IMR-90 (cell line): ENCODE measurements at regions not wholly inside any gene's neighbourhood (a gene's known extent, or its start where the extent isn't known, plus 50 kb on each side); places are given as distances from the start of the nearest gene placed in this dataset.

Experiments
- ATAC-seq: fragments of 200-7000 bp; cut with Tn5 transposase; 2 replicates; pipeline ENCODE4 v1.9.1; 2020; ENCODE audit warnings: low read depth, mild to moderate bottlenecking, moderate library complexity
- BruUV-seq: library from RNA; stranded (reverse); fragments of 400-500 nt; replicated peaks from 2 replicates; lab custom pipeline; 2021; lab: Mats Ljungman, UMichigan
- CTCF ChIA-PET: fragments of 300-600 bp; formaldehyde crosslinking; extraction: SDS; loops from one replicate; lab custom pipeline; 2021; ENCODE audit warnings: antibody characterized with exemption; lab: Yijun Ruan, JAX
- POLR2A ChIA-PET: fragments of 300-600 bp; sonication (Branson Sonifier 250); formaldehyde crosslinking; loops from one replicate; lab custom pipeline; 2022; ENCODE audit warnings: antibody characterized with exemption; ENCODE audit not compliant: unreplicated experiment; lab: Charles Lee
- DNase-seq: peaks from one replicate; pipeline ENCODE4 v3.0.0; 2013
- H2AFZ ChIP-seq: replicated peaks from 2 replicates; pipeline ENCODE3; 2013; ENCODE audit warnings: low read length, mild to moderate bottlenecking; ENCODE audit not compliant: poor library complexity
- H2AK5ac ChIP-seq: 2 replicates; pipeline ENCODE4 v1.6.1; 2013; ENCODE audit warnings: low read depth, low read length, inconsistent platforms
- H2AK9ac ChIP-seq: replicated peaks from 2 replicates; pipeline ENCODE3; 2013; ENCODE audit warnings: mild to moderate bottlenecking, low read depth, low read length, moderate library complexity; ENCODE audit not compliant: poor library complexity
- H2BK120ac ChIP-seq: 2 replicates; pipeline ENCODE4 v1.6.1; 2013; ENCODE audit warnings: low read depth, low read length, inconsistent platforms
- H2BK15ac ChIP-seq: 3 replicates; pipeline ENCODE4 v1.6.1; 2013; ENCODE audit warnings: low read depth, low read length, inconsistent platforms
- H2BK20ac ChIP-seq: 2 replicates; pipeline ENCODE4 v1.6.1; 2013; ENCODE audit warnings: low read depth, mild to moderate bottlenecking, inconsistent platforms, low read length, moderate library complexity
- H2BK5ac ChIP-seq: 2 replicates; pipeline ENCODE4 v1.6.1; 2013; ENCODE audit warnings: mild to moderate bottlenecking, low read depth, low read length, inconsistent platforms; ENCODE audit not compliant: poor library complexity, severe bottlenecking
- H3K14ac ChIP-seq: replicated peaks from 2 replicates; pipeline ENCODE4 v1.6.1; 2013; ENCODE audit warnings: low read depth, low read length, inconsistent platforms
- H3K18ac ChIP-seq: 2 replicates; pipeline ENCODE4 v1.6.1; 2013; ENCODE audit warnings: low read depth, low read length, control low read depth
- H3K23ac ChIP-seq: 2 replicates; pipeline ENCODE4 v1.6.1; 2013; ENCODE audit warnings: low read depth, low read length, inconsistent platforms
- H3K27ac ChIP-seq: 2 replicates; pipeline ENCODE4 v1.5.1; 2013; ENCODE audit warnings: mild to moderate bottlenecking, control low read depth, low read length; ENCODE audit not compliant: insufficient read depth
- H3K27me3 ChIP-seq: 2 replicates; pipeline ENCODE4 v1.6.1; 2013; ENCODE audit warnings: low read length; ENCODE audit not compliant: control insufficient read depth, insufficient read depth
- H3K36me3 ChIP-seq: 2 replicates; pipeline ENCODE4 v1.6.1; 2013; ENCODE audit warnings: low read length, mixed read lengths; ENCODE audit not compliant: control insufficient read depth, insufficient read depth
- H3K4ac ChIP-seq: 2 replicates; pipeline ENCODE4 v1.6.1; 2013; ENCODE audit warnings: low read depth, low read length, inconsistent platforms
- H3K4me1 ChIP-seq: 2 replicates; pipeline ENCODE4 v1.6.1; 2013; ENCODE audit warnings: low read length, mixed read lengths; ENCODE audit not compliant: control insufficient read depth, insufficient read depth
- H3K4me2 ChIP-seq: 2 replicates; pipeline ENCODE4 v1.6.1; 2013; ENCODE audit warnings: low read depth, mild to moderate bottlenecking, control low read depth, low read length, moderate library complexity
- H3K4me3 ChIP-seq: 2 replicates; pipeline ENCODE4 v1.5.1; 2013; ENCODE audit warnings: low read depth, mild to moderate bottlenecking, control low read depth, low read length, moderate library complexity; ENCODE audit not compliant: insufficient read depth
- H3K56ac ChIP-seq: 2 replicates; pipeline ENCODE4 v1.6.1; 2013; ENCODE audit warnings: low read length, inconsistent platforms; ENCODE audit not compliant: insufficient read depth; ENCODE audit errors: extremely low read depth
- H3K79me1 ChIP-seq, 2 experiments: 2 replicates each; pipeline ENCODE4 v1.6.1; 2013; ENCODE audit warnings: low read length in 2 of 2, inconsistent platforms in 1 of 2, low read depth in 1 of 2
- H3K9ac ChIP-seq: 2 replicates; pipeline ENCODE4 v1.6.1; 2013; ENCODE audit warnings: low read depth, low read length, control low read depth
- H3K9me1 ChIP-seq: 2 replicates; pipeline ENCODE4 v1.6.1; 2013; ENCODE audit warnings: low read length, inconsistent platforms; ENCODE audit not compliant: insufficient read depth
- H3K9me3 ChIP-seq: 2 replicates; pipeline ENCODE4 v1.6.1; 2013; ENCODE audit warnings: low read length; ENCODE audit not compliant: control insufficient read depth, insufficient read depth
- H4K20me1 ChIP-seq: 2 replicates; pipeline ENCODE4 v1.6.1; 2013; ENCODE audit warnings: low read length, inconsistent platforms; ENCODE audit not compliant: insufficient read depth
- H4K5ac ChIP-seq: 2 replicates; pipeline ENCODE4 v1.6.1; 2013; ENCODE audit warnings: mild to moderate bottlenecking, low read depth, low read length, control low read depth
- H4K8ac ChIP-seq, 2 experiments: 2 replicates each; pipeline ENCODE4 v1.6.1; 2013; ENCODE audit warnings: low read depth in 2 of 2, low read length in 2 of 2, control low read depth in 1 of 2, inconsistent platforms in 1 of 2
- H4K91ac ChIP-seq: 2 replicates; pipeline ENCODE4 v1.6.1; 2013; ENCODE audit warnings: low read depth, low read length, inconsistent platforms; ENCODE audit not compliant: insufficient read depth
- BHLHE40 ChIP-seq: fragments of 150-350 bp; IDR thresholded peaks from 2 replicates; pipeline ENCODE4 v1.6.1; 2016; ENCODE audit warnings: mild to moderate bottlenecking, low read depth, low read length
- CHD1 ChIP-seq: IDR thresholded peaks from 2 replicates; pipeline ENCODE4 v1.6.1; 2012; ENCODE audit warnings: low read depth, low read length, improper control_type of control experiment
- MAFK ChIP-seq: IDR thresholded peaks from 2 replicates; pipeline ENCODE4 v1.6.1; 2012; ENCODE audit warnings: low read depth, low read length, improper control_type of control experiment
- MAZ ChIP-seq: IDR thresholded peaks from 2 replicates; pipeline ENCODE4 v1.6.1; 2012; ENCODE audit warnings: low read depth, mild to moderate bottlenecking, low read length, improper control_type of control experiment, moderate library complexity, borderline replicate concordance
- MXI1 ChIP-seq: IDR thresholded peaks from 2 replicates; pipeline ENCODE4 v1.6.1; 2012; ENCODE audit warnings: low read depth, mild to moderate bottlenecking, low read length, moderate library complexity, borderline replicate concordance
- NFE2L2 ChIP-seq: fragments of 150-350 bp; IDR thresholded peaks from 2 replicates; pipeline ENCODE4 v1.6.1; 2016; ENCODE audit warnings: low read depth, mild to moderate bottlenecking, low read length
- POLR2A ChIP-seq: IDR thresholded peaks from 2 replicates; pipeline ENCODE4 v1.6.1; 2012; ENCODE audit warnings: mild to moderate bottlenecking, low read depth, low read length
- RCOR1 ChIP-seq: IDR thresholded peaks from 2 replicates; pipeline ENCODE4 v1.6.1; 2012; ENCODE audit warnings: mild to moderate bottlenecking, low read length, improper control_type of control experiment; ENCODE audit not compliant: insufficient replicate concordance
- RFX5 ChIP-seq: IDR thresholded peaks from 2 replicates; pipeline ENCODE4 v1.8.0; 2012; ENCODE audit warnings: low read depth, mild to moderate bottlenecking, low read length, moderate library complexity
- SMC3 ChIP-seq: fragments of 150-350 bp; IDR thresholded peaks from 2 replicates; pipeline ENCODE4 v1.6.1; 2016; ENCODE audit warnings: low read depth, mild to moderate bottlenecking, antibody characterized with exemption, low read length, moderate library complexity
- WGBS, 2 experiments: methylation state at CpG; one replicate each; pipeline versions ENCODE4 v1.1.5 to v1.1.7; 2013; ENCODE audit warnings: missing lambda C conversion rate in 2 of 2; ENCODE audit not compliant: insufficient read length in 1 of 2; ENCODE audit errors: extremely low coverage in 2 of 2; 5-methylcytosine and 5-hydroxymethylcytosine counted together
- dilution Hi-C: fragments of 300-500 bp; cut with HindIII; formaldehyde crosslinking; loops from one replicate; pipeline ENCODE4 v1.14.3; 2018; ENCODE audit warnings: low sequenced_read_pairs; ENCODE audit not compliant: unreplicated experiment
- in situ Hi-C: fragments of 300-500 bp; cut with MboI; formaldehyde crosslinking; loops from 3 replicates; pipeline ENCODE4 v1.14.3; 2019; ENCODE audit warnings: low sequenced_read_pairs, inconsistent platforms, mixed read lengths
- intact Hi-C: fragments of 100-400 bp; cut with micrococcal nuclease; formaldehyde crosslinking; loops from 2 replicates; pipeline ENCODE4 v1.10.0; 2022
- TF ChIP-seq, protein P1 (sequence below): conservative IDR thresholded peaks from 2 replicates; pipeline ENCODE4 v1.5.1; 2012; ENCODE audit warnings: mild to moderate bottlenecking, low read depth, low read length, improper control_type of control experiment
- TF ChIP-seq, protein P2 (sequence below): fragments of 150-350 bp; IDR thresholded peaks from 2 replicates; pipeline ENCODE4 v1.6.1; 2017; ENCODE audit warnings: mild to moderate bottlenecking, antibody characterized with exemption, low read length, low read depth

DNA sequence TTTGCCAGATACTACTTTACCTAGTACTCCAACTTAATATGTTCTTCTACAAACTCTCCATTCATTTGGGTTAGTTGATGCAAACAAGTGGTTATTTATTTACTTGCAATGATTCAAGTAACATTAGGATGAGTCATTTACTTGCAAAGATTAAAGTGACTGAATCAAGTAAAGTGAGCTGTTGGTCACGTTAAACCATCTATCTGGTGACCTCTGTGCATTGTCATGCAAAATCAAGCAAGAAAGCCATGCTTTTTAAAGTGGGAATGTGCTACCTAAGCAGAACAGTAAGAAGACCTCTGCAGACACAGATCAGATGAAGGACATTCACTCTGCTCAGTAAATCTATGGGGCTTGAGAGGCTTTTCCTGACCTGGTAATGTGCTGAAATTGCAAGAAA is 254.7 kb downstream of the LRRIQ3 start:
- no TSS peak for BruUV-seq

More for the DNA sequence above, 254.7 kb downstream of the LRRIQ3 start:
- no peak overlapping the region for H2AFZ ChIP-seq
- H3K23ac ChIP-seq, result no peak overlapping the region
- no peak overlapping the region for H3K4me3 ChIP-seq
- dilution Hi-C loops, result no loop called here
- no peak overlapping the region for H3K18ac ChIP-seq
- no peak overlapping the region for H3K9ac ChIP-seq
- no peak for DNase-seq
- H4K8ac ChIP-seq, result no peak overlapping the region
- H3K4me1 ChIP-seq, result no peaks in the 10 kb centered on the region
- no peak overlapping the region for H2BK5ac ChIP-seq
- no peak overlapping the region for H4K91ac ChIP-seq
- no peak overlapping the region for H3K56ac ChIP-seq
- in situ Hi-C loops, result no loop called here
- no peaks in the 10 kb centered on the region for H3K79me1 ChIP-seq
- H2BK120ac ChIP-seq, result no peak overlapping the region
- H3K4me2 ChIP-seq, result no peak overlapping the region
- peaks cover 3% of the 10 kb centered on the region for H3K9me3 ChIP-seq
- H4K20me1 ChIP-seq, result no peaks in the 10 kb centered on the region
- H3K27me3 ChIP-seq, result no peaks in the 10 kb centered on the region
- TF ChIP-seq RCOR1, result no peak
- no peak for TF ChIP-seq RFX5
- no peak for TF ChIP-seq BHLHE40
- TF ChIP-seq, protein P1, sequence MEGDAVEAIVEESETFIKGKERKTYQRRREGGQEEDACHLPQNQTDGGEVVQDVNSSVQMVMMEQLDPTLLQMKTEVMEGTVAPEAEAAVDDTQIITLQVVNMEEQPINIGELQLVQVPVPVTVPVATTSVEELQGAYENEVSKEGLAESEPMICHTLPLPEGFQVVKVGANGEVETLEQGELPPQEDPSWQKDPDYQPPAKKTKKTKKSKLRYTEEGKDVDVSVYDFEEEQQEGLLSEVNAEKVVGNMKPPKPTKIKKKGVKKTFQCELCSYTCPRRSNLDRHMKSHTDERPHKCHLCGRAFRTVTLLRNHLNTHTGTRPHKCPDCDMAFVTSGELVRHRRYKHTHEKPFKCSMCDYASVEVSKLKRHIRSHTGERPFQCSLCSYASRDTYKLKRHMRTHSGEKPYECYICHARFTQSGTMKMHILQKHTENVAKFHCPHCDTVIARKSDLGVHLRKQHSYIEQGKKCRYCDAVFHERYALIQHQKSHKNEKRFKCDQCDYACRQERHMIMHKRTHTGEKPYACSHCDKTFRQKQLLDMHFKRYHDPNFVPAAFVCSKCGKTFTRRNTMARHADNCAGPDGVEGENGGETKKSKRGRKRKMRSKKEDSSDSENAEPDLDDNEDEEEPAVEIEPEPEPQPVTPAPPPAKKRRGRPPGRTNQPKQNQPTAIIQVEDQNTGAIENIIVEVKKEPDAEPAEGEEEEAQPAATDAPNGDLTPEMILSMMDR, result no peak
- TF ChIP-seq NFE2L2, result no peak
- no peak for TF ChIP-seq POLR2A
- TF ChIP-seq, protein P2, sequence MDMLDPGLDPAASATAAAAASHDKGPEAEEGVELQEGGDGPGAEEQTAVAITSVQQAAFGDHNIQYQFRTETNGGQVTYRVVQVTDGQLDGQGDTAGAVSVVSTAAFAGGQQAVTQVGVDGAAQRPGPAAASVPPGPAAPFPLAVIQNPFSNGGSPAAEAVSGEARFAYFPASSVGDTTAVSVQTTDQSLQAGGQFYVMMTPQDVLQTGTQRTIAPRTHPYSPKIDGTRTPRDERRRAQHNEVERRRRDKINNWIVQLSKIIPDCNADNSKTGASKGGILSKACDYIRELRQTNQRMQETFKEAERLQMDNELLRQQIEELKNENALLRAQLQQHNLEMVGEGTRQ, result no peak
- TF ChIP-seq MXI1, result no peak
- TF ChIP-seq SMC3, result no peak
- TF ChIP-seq CHD1, result no peak
- TF ChIP-seq MAZ, result no peak
- TF ChIP-seq MAFK, result no peak
- no peak overlapping the region for H3K14ac ChIP-seq
- no peak overlapping the region for H2BK15ac ChIP-seq
- no peak overlapping the region for H2AK9ac ChIP-seq
- H3K4ac ChIP-seq, result no peak overlapping the region
- CTCF ChIA-PET, result interaction anchor here (0.6 kb wide), 1 partner anchor 653 kb away, joined by 4 read pairs; no protein-coding TSS in a partner anchor
- ATAC-seq, result no peak
- no peak overlapping the region for H2BK20ac ChIP-seq
- no peak overlapping the region for H4K5ac ChIP-seq
- POLR2A ChIA-PET, result no interaction called here
- intact Hi-C loops, result no loop called here
- H3K36me3 ChIP-seq, result no peaks in the 10 kb centered on the region
- WGBS, 2 experiments, result 14% methylated on average over 1 of the region's 1 CpG; no CpG with 5 or more reads in 1 of the 2 experiments
- H3K27ac ChIP-seq, result no peak overlapping the region
- H2AK5ac ChIP-seq, result no peak overlapping the region
- H3K9me1 ChIP-seq, result no peaks in the 10 kb centered on the region
